ENCODE measurements at regions not wholly inside any gene's neighbourhood (a gene's known extent, or its start where the extent isn't known, plus 50 kb on each side); places are given as distances from the start of the nearest gene placed in this dataset.

DNA sequence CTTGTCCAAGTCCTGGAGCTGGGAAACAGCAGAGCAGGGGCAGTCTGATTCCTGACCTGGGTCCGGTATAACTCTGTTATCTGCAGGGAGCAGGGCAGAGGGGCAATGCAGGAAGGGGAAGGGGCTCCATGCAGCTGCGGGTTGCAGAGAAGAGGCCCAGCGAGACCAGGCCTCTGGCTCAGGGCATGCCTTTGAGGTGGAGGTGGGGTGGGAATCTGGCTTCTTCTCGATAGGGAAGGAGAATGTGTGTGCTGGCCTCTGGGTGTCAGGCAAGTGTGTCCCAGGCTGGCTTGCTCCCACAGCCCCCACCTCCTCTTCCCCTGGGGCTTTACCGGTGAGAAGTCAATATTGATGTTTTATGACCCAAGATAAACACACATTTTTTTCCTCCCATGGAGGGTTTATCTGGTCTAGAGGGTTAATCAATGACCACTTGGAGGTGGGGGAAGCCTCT is 187.1 kb upstream of the HAAO start:
- TF ChIP-seq POLR2AphosphoS5 (IDR thresholded peaks at IDR 0.05; ENCODE audit: low read depth, low read length) (no peak), SIN3A (IDR thresholded peaks at IDR 0.05; ENCODE audit: borderline replicate concordance, insufficient read depth, low read length) (no peak), FOXP2 (optimal IDR thresholded peaks at IDR 0.05; ENCODE audit: borderline replicate concordance, extremely low read depth, extremely low read length, insufficient read depth) (no peak), REST (IDR thresholded peaks at IDR 0.05; ENCODE audit: insufficient read depth in 1 of 2, low read depth in 2 of 2, low read length in 2 of 2) (no peak), TAF1 (IDR thresholded peaks at IDR 0.05; ENCODE audit: borderline replicate concordance, insufficient read depth, low read length) (no peak)

DNA sequence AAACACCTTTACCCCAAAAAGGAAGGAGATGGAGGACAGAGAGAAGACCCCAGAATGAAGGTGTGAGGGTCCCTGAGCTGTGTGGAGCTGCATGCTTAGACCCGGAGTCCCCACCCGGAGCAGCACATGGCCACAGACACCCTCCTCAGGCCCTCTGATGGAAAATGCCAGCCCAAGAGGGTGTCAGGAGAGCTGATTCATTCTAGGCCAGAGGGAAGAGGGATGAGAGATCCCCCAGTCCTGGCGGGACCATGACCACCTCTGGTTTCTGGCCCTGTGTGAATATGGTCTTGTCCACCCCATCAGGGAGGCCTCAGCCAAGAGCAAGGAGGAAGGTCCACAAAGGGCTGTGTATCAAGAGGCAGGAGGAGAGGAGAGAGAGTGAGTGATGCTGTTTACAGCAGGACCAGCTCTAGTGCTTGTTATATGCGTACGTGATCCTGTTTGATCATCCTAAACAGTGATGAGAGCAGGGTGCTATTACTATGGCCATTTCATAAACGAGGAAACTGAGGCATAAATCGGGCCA is 186.6 kb upstream of the HAAO start:
- TF ChIP-seq POLR2AphosphoS5 (IDR thresholded peaks at IDR 0.05; ENCODE audit: low read depth, low read length) (no peak), FOXP2 (optimal IDR thresholded peaks at IDR 0.05; ENCODE audit: borderline replicate concordance, extremely low read depth, extremely low read length, insufficient read depth) (no peak), SIN3A (IDR thresholded peaks at IDR 0.05; ENCODE audit: borderline replicate concordance, insufficient read depth, low read length) (no peak)

GRCh38 chr2:42978175-42978886 is 185.9 kb upstream of the HAAO start:
- TF ChIP-seq POLR2AphosphoS5 (IDR thresholded peaks at IDR 0.05; ENCODE audit: low read depth, low read length), result no peak
- TF ChIP-seq TAF1 (IDR thresholded peaks at IDR 0.05; ENCODE audit: borderline replicate concordance, insufficient read depth, low read length), result no peak
- no peak for TF ChIP-seq FOXP2 (optimal IDR thresholded peaks at IDR 0.05; ENCODE audit: borderline replicate concordance, extremely low read depth, extremely low read length, insufficient read depth)
- TF ChIP-seq SIN3A (IDR thresholded peaks at IDR 0.05; ENCODE audit: borderline replicate concordance, insufficient read depth, low read length), result no peak
- TF ChIP-seq REST (IDR thresholded peaks at IDR 0.05; ENCODE audit: insufficient read depth in 1 of 2, low read depth in 2 of 2, low read length in 2 of 2), result no peak

- no peak for TF ChIP-seq FOXP2 (optimal IDR thresholded peaks at IDR 0.05; ENCODE audit: borderline replicate concordance, extremely low read depth, extremely low read length, insufficient read depth)
- no peak for TF ChIP-seq POLR2AphosphoS5 (IDR thresholded peaks at IDR 0.05; ENCODE audit: low read depth, low read length)
- no peak for TF ChIP-seq SIN3A (IDR thresholded peaks at IDR 0.05; ENCODE audit: borderline replicate concordance, insufficient read depth, low read length)
- TF ChIP-seq REST (IDR thresholded peaks at IDR 0.05; ENCODE audit: insufficient read depth in 1 of 2, low read depth in 2 of 2, low read length in 2 of 2), result no peak
- TF ChIP-seq TAF1 (IDR thresholded peaks at IDR 0.05; ENCODE audit: borderline replicate concordance, insufficient read depth, low read length), result no peak
Measured at GRCh38 chr2:42977270-42978174, 185.1 kb upstream of the HAAO start.

DNA sequence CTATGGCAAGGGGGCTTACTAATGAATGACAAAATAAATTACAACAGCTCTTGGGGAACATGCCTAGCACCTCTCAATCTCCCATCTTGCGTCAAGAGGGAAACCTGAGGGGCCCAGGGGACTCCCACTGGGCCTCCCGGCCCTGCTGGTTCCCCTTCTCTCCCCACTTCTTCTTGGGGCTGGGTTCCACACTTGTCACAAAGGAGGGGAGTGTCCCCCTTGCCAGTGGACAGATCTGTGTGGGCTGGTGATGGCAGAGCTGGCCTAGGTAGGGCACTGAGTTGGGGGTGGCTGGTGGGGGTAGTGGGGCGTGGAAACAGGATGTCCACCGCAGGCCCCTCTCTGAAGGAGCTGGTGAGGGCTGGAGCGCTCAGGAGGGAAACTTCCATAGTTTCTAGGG is 184.0 kb upstream of the HAAO start:
- TF ChIP-seq SIN3A (IDR thresholded peaks at IDR 0.05; ENCODE audit: borderline replicate concordance, insufficient read depth, low read length), result no peak
- TF ChIP-seq POLR2AphosphoS5 (IDR thresholded peaks at IDR 0.05; ENCODE audit: low read depth, low read length), result no peak
- TF ChIP-seq FOXP2 (optimal IDR thresholded peaks at IDR 0.05; ENCODE audit: borderline replicate concordance, extremely low read depth, extremely low read length, insufficient read depth), result no peak
- no peak for TF ChIP-seq TAF1 (IDR thresholded peaks at IDR 0.05; ENCODE audit: borderline replicate concordance, insufficient read depth, low read length)
- TF ChIP-seq REST (IDR thresholded peaks at IDR 0.05; ENCODE audit: insufficient read depth in 1 of 2, low read depth in 2 of 2, low read length in 2 of 2), result no peak

Data from PFSK-1 (cell line).